ENCODE measurements at regions not wholly inside any gene's neighbourhood (a gene's known extent, or its start where the extent isn't known, plus 50 kb on each side); places are given as distances from the start of the nearest gene placed in this dataset.

- CTCF ChIA-PET: interaction anchor here (0.7 kb wide), 1 partner anchor 184 kb away, joined by 3 read pairs; no protein-coding TSS in a partner anchor
- Histone ChIP-seq H3K4me3 (ENCODE audit: low read depth, low read length) (no peak overlapping the region), H3K27ac (ENCODE audit: extremely low read depth, low read depth, low read length) (no peak overlapping the region), H3K4me1 (ENCODE audit: control insufficient read depth, insufficient read depth, low read length) (peaks cover 6% of the 10 kb centered on the region), H3K9me3 (ENCODE audit: control insufficient read depth, insufficient read depth, low read depth, low read length) (no peaks in the 10 kb centered on the region), H3K36me3 (ENCODE audit: control insufficient read depth in 2 of 2, insufficient read depth in 1 of 2, low read length in 2 of 2) (no peaks in the 10 kb centered on the region)
- TF ChIP-seq ZBTB10 (tag by site-specific recombination; IDR thresholded peaks at IDR 0.05): no peak
- TF ChIP-seq PRDM1 (tag by site-specific recombination; IDR thresholded peaks at IDR 0.05): no peak
- no peak for TF ChIP-seq OSR2 (tag by site-specific recombination; IDR thresholded peaks at IDR 0.05)
- TF ChIP-seq ZSCAN23 (tag by site-specific recombination; IDR thresholded peaks at IDR 0.05): no peak
- TF ChIP-seq ZNF664 (tag by site-specific recombination; IDR thresholded peaks at IDR 0.05): no peak
- TF ChIP-seq ELK4 (IDR thresholded peaks at IDR 0.05; ENCODE audit: borderline replicate concordance, low read depth, low read length): no peak
- no peak for TF ChIP-seq ZBTB17 (tag by site-specific recombination; IDR thresholded peaks at IDR 0.05)
- no peak for TF ChIP-seq ZNF140 (tag by site-specific recombination; IDR thresholded peaks at IDR 0.05)
- TF ChIP-seq ZBTB6 (tag by site-specific recombination; IDR thresholded peaks at IDR 0.05): no peak
- TF ChIP-seq ZNF146 (tag by site-specific recombination; IDR thresholded peaks at IDR 0.05): no peak
- POLR2A ChIA-PET: no interaction called here
Observed at GRCh38 chr9:88742905-88743304, 207.9 kb downstream of the NXNL2 start.

- H3K36me3 ChIP-seq (ENCODE audit: control insufficient read depth in 2 of 2, insufficient read depth in 1 of 2, low read length in 2 of 2): no peaks in the 10 kb centered on the region
- no peak overlapping the region for H3K4me3 ChIP-seq (ENCODE audit: low read depth, low read length)
- ChIA-PET CTCF (interaction anchor here (1.2 kb wide), 1 partner anchor 84 kb away, joined by 3 read pairs; no protein-coding TSS in a partner anchor), POLR2A (no interaction called here)
- no peaks in the 10 kb centered on the region for H3K9me3 ChIP-seq (ENCODE audit: control insufficient read depth, insufficient read depth, low read depth, low read length)
- peaks cover 6% of the 10 kb centered on the region for H3K4me1 ChIP-seq (ENCODE audit: control insufficient read depth, insufficient read depth, low read length)
- TF ChIP-seq ZNF501 (tag by site-specific recombination; IDR thresholded peaks at IDR 0.05) (no peak), ZNF548 (tag by site-specific recombination; IDR thresholded peaks at IDR 0.05) (no peak), GLIS1 (tag by site-specific recombination; IDR thresholded peaks at IDR 0.05) (no peak), YY1 (tag by site-specific recombination; IDR thresholded peaks at IDR 0.05) (no peak), ZNF514 (tag by site-specific recombination; IDR thresholded peaks at IDR 0.05) (no peak), ZNF133 (tag by site-specific recombination; IDR thresholded peaks at IDR 0.05) (no peak), ZNF18 (tag by site-specific recombination; IDR thresholded peaks at IDR 0.05) (no peak), EGR2 (tag by site-specific recombination; IDR thresholded peaks at IDR 0.05; ENCODE audit: low read depth) (no peak), ZBTB49 (tag by site-specific recombination; IDR thresholded peaks at IDR 0.05; ENCODE audit: low read depth) (no peak), ZNF677 (tag by site-specific recombination; IDR thresholded peaks at IDR 0.05) (no peak), BCL6B (tag by site-specific recombination; IDR thresholded peaks at IDR 0.05) (no peak), ZNF626 (tag by site-specific recombination; IDR thresholded peaks at IDR 0.05) (no peak)
- no peak overlapping the region for H3K27ac ChIP-seq (ENCODE audit: extremely low read depth, low read depth, low read length)
Observed at GRCh38 chr9:88745276-88746001, 210.5 kb downstream of the NXNL2 start.
